HG02798 (cell line): ENCODE measurements at regions not wholly inside any gene's neighbourhood (a gene's known extent, or its start where the extent isn't known, plus 50 kb on each side); places are given as distances from the start of the nearest gene placed in this dataset.

Source experiments
- ATAC-seq: cut with Tn5 transposase; IDR thresholded peaks from one replicate; pipeline ENCODE4 v1.9.1; 2021; ENCODE audit warnings: mild to moderate bottlenecking; ENCODE audit not compliant: unreplicated experiment, poor library complexity

DNA sequence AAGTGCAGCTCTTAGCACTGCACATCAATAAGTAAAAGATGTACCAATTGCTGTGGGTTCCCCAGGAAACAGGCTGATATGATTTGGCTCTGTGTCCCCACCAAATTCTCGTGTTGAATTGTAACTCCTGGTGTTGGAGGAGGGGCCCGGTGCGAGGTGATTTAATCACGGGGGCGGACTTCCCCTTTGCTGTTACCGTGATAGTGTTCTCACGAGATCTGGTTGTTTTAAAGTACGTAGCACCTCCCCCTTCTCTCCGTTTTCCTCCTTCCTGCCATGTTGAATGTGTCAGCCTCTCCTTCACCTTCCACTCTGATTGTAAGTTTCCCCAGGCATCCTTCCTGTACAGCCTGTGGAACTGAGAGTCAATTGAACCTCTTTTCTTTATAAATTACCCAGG lies 93.2 kb upstream of the ACTBL2 start:
- no peak for ATAC-seq

DNA sequence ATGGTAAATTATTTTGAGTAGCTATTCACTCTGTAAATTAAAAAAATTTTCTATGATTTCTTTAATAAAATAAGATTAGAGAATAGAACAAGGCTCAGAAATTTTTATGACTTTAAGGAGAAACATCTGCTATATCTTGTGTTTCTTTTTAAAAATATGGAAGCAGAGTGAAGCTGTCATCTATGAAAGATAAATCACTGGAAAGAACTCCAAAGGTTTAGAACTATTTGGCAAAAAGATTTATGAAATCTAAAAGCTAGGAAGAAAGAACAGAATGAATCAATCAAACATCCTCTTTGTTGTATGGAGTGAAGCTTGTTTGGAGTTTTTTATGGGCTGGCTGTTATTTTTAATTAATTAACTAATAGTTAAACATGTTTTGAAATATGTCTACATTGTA lies 89.8 kb upstream of the ACTBL2 start:
- no peak for ATAC-seq

DNA sequence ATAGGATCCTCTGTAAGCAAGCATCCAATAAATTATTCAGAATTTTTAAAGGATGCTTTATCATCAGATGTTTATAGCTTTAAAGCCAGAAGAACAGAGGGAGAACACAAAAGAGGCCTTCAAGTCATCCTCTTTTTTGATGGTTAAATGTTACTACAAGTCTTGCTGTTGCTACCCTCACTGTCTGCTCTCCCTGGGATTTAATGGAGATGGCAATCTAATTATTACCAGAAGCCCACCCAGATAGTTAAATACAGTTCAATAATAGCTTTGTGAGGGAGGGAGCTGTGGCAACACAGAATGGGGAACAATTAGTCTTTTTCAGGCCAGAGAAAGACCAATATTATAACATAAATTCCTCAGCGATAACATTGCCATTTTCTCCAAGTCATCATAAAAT lies 87.0 kb upstream of the ACTBL2 start:
- ATAC-seq = no peak

DNA sequence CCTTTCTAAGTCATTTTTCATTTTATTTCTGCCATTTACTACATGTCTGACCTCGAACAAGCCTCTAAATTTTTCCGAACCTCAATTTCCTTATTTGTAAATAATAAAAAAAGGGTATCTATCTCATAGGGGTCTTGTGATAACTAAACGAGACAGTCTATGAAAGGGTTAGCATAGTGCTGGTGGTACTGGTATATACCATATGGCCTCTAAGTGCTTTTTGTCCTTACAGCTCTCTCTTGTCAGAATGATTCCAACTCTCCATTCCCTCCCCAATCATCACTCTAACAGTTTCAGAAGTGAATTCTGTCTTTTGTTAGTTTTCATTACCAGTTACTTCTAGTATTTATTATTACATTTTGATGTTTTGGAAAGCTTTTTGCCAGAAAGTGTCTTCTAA lies 85.5 kb upstream of the ACTBL2 start:
- no peak for ATAC-seq

DNA sequence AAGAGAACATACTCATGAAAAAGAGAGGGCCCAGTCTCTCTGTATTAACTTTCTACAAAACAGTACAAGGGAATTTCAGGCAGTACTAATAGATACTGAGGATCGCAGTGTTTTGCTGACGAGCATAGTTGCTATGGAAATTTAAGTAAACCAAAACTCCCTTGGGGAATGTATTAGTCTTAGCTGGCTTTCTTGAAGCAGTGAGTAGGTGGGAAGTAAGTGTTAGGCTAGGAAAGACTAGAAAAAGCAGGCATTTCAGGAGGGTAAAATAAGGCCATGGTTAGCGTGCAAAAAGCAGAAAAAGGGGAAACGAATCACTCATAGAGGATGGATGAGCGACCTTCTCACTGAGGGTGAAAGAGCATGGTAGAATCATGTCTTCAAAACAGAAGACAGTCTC lies 84.3 kb upstream of the ACTBL2 start:
- peak; percentile 62 for ATAC-seq

DNA sequence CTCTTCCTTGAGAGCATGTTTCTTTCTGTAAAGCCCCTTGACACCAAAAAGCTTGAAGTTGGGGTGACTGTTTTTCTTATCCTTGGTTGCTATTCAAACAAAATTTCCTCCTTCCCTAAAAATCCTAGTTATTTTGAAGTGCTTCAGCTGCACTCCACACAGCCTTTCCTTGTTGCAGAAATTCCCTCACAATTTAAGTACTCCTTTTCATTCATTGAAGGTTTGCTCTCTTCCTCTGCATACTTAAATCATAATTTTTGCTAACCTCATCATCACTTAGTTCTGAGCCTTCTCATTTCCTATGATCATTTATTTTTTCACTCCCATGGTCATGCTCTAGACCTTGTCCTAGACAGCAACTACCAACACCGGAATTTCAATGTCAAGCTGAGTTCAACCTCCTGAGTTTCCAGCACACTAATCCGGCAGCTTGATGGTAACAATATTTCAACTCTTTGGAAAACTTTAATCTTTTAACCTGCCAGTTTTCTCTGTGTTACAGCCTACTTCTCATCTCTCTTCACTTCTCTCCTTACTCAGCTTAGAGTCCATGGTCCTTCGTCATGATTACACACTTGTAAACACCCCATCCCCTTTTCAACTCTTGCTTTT lies 78.7 kb upstream of the ACTBL2 start:
- ATAC-seq = no peak

DNA sequence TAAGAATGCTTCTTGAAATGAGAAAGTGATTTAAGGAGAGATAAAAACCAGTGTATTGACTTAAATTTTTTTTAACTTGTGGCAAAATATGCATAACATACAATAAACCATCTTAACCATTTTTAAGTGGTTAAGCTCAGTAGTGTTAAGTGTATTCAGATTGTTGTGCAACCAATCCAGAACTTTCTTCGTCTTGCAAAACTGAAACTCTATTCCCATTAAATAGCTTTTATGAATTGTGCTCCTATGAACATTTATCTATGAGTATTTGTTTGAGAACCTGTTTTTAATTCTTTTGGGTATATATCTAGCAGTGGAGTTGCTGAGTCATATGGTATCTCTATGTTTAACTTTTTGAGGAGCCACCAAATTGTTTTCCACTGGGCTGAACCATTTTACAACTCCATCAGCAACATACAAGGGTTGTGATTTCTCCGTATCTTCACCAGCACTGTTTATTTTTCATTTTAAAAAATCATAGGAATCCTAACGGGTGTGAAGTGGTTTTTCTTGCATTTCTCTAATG lies 76.6 kb upstream of the ACTBL2 start:
- no peak for ATAC-seq

DNA sequence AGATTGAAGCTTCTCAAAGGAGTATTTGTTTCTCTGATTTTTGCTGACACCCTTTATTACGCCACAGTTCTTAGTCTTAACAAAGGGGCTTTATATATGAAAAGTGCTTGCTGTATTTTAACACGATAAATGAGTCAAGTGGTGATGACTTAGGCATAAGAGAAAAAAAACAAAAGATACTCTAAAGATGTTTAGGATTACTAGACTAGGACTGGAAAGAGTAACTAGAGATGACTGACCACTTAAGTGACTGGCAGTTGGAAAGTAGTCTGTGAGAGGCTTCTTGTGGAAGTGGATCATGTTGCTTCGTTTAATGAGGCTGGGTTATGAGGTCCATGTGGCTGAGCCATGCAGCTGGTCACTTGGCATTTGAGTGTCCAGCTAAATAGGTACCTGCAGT lies 69.4 kb upstream of the ACTBL2 start:
- no peak for ATAC-seq

DNA sequence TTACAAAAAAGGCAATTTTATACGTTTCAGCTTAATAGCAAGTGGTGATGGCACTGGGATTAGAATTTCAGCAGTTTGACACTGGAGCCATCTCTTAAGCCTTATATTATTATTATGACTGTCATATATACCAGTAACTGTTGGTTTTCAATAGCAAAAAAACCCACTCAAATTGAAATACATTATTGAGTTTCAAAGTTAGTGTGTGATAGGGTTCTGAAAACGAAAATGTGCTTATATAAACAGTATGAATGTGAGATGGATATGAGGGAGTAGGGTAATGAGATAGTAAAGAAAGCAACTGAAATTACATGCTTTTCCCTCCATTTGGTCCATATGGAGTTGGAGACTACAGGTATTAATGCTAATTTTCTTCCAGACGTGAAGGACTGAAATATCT lies 68.6 kb upstream of the ACTBL2 start:
- no peak for ATAC-seq

DNA sequence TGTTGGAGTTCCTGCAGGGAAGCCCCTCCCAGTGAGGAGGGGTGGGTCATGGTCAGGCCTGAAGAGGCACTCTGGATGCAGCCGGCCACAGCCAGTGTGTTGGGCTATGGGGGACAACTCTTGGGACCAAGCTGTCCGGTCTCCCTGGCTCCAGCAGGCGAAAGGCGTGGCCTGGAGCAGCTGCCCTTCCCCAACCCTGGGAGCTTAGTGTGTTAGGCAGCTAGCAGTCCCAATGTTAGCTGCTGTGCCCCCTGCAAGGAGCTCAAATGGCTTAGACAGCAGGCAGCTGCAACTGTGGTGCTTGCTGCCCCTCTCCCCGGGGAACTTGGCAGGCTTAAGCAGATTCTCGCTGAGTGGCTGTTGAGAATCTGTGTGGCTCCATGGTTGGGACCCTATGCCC lies 67.5 kb upstream of the ACTBL2 start:
- no peak for ATAC-seq

DNA sequence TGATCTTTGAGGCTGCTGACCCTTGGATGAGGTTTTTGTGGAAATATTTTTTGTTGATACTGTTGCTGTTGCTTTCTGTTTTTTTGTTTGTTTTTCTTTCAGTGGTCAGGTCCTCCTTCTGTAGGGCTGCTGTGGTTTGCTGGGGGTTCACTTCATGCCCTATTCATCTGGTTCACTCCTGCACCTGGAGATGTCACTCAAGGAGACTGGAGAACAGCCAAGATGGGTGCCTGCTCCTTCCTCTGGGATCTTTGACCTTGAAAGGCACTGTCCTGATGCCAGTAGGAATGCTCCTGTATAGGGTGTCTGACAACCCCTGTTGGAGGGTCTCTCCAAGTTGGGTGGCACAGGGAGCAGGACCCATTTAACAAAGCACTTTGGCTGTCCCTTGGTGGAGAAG lies 67.0 kb upstream of the ACTBL2 start:
- ATAC-seq = no peak

DNA sequence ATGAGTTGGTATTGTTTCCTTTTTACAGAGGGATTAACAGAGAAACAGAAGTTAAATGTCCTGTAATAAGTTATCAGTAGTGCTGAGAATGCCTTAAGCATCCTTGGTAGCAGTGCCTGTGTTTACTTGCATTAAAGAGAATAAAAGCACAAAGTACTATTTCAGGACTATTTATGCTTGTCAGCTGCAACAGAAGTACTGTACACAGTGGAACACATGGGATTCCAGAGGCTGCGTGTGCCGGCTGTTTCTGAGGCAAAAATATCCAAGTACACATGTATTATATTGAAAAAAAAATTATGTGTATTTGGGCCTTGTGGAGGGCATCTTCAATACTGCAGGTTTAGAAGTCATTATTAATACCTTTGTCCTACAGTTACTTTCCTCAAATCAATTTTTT lies 58.2 kb upstream of the ACTBL2 start:
- ATAC-seq = no peak

DNA sequence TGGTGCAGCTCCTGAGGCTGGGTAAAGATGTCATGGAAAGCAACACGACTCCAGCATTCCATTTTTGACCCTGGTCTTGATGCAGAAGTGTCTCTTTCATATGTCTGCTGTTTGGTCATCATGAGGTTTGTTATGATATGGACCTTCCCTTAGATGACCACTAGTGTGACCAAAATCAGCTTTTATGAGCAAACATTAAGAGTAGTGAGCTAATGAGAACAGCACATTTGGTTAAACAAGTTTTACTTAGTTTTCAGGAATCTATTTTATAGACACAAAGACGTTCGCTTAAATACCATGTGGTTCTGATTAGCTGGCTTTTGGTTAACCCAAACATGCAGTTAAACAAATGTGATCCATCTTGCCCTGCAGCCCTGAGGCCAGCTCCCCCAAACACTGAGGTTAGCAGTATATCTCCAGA lies 56.7 kb upstream of the ACTBL2 start:
- ATAC-seq = no peak

DNA sequence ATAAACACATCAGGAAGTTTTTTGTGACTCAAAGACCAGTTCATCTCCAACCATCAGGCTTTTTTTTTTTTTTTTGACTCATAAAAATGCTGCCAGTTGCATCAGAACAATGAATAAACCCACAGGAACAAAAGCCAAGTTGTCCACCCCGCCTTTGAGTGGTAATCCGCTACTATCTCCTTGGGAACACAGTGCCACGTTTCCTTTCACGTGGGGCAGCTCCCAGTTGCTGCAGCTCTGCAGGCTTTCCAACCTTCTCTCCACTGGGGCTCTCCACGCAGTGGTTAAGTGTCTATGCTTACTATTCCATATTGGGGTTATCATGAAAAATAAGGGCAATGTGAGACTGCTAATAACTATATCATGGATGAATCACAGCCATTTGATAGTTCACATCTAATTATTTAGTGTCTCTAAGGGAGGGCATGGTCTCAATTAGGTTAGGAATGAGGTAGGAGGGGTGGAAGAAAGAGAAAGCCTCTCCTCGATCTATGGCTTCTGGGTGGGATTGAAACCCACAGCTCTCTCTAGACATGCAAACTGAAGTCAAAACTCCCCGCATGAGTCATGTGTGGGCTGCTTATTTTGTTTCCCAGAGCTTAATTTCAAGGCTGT lies 55.8 kb upstream of the ACTBL2 start:
- ATAC-seq = no peak

DNA sequence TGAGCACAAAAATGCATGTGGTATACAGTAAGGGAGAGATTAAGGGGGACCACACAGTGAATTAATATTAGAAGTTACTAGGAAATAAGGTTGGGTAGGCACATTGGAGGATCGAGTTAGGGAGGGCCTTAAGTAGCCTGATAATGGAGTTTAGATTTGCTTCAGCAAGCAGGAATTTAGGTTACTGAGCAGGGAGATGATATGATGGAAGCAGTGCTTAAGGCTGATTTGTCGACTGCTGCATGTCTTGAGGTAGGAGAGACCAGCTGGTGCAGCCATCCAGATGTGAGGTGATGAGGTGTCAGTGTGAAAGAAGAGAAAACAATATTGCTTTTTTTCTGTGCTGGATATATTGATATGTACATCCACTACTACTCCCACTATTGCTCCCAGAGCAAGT lies 55.2 kb upstream of the ACTBL2 start:
- no peak for ATAC-seq

DNA sequence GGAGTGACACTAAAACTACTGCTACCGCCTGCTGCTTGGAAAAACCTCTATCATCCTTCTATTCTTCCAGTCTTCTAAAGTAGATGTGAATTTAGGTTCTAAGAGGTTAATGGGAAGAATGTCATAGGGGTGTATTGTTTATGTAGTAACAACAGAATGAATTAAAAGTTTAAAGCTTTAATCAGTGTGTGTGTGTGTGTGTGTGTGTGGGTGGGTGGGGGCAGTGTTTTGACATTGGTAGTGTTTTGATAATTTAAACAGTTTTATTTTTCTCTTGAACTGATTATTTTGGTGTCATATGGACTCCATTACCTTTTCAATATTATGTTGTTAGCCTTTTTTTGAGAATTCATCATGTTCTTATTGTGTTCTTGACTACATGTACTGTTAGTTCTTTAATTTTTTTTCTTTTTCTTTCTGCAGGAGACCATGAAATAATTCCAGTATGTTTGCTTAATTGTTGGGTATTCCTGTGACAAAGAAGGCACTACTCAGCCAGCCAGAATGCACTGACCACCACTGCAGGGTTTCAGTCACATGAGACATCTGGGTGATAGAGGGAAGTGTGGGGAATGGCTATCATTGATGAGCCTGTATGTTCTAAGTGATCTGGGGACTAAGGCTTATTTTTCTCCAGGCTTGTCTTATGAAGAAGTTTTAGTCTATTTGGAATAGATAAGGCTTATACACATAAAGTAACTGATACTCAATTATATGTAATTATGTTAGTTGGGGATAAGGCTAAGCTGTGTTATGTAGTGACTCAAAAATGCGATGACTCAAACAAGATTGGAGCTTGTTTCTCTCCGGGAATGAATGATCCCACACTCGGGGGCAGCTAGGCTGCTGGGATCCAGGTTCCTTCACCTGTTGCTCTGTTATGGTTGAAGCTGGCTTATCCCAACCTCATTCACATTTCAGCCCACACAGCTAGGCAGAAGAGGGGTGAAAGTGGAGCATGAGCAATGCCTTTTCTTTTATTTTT lies 50.2 kb upstream of the ACTBL2 start:
- no peak for ATAC-seq
